SU-DHL-6 (cell line): ENCODE measurements at regions not wholly inside any gene's neighbourhood (a gene's known extent, or its start where the extent isn't known, plus 50 kb on each side); places are given as distances from the start of the nearest gene placed in this dataset.

Source experiments
- EZH2phosphoT487 ChIP-seq: fragments of 200-600 bp; sonication (generic), shearing (Covaris generic); conservative IDR thresholded peaks from 2 replicates; pipeline ENCODE4 v1.6.1; 2018; ENCODE audit warnings: mild to moderate bottlenecking, antibody characterized with exemption, low read length, moderate library complexity, mixed read lengths
- TF ChIP-seq, protein P1 (sequence below): fragments of 200-600 bp; sonication (generic); IDR thresholded peaks from one replicate; pipeline ENCODE4 v1.5.1; 2017; ENCODE audit warnings: antibody characterized with exemption, mild to moderate bottlenecking, low read length, moderate library complexity; ENCODE audit not compliant: insufficient read depth, poor library complexity, severe bottlenecking

DNA sequence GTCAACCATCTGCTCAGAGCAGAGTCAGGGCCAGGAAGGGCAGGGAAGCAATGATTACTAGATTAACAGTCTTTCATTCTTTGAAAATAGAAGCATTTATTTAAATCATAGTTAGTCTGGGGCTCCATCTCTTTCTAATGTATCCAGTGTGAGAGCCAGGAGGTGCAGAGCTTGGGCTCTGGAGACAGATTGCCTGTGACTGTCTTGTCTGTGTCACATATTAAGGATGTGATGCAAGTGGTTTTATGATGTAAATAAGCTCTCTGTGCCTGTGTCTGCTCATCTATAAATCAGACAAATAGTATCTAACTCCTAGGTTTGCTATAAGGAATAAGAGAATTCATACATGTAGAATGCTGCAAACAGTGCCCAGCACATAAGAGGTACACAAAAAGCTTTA is 104.9 kb upstream of the TANK start:
- TF ChIP-seq, protein P1, sequence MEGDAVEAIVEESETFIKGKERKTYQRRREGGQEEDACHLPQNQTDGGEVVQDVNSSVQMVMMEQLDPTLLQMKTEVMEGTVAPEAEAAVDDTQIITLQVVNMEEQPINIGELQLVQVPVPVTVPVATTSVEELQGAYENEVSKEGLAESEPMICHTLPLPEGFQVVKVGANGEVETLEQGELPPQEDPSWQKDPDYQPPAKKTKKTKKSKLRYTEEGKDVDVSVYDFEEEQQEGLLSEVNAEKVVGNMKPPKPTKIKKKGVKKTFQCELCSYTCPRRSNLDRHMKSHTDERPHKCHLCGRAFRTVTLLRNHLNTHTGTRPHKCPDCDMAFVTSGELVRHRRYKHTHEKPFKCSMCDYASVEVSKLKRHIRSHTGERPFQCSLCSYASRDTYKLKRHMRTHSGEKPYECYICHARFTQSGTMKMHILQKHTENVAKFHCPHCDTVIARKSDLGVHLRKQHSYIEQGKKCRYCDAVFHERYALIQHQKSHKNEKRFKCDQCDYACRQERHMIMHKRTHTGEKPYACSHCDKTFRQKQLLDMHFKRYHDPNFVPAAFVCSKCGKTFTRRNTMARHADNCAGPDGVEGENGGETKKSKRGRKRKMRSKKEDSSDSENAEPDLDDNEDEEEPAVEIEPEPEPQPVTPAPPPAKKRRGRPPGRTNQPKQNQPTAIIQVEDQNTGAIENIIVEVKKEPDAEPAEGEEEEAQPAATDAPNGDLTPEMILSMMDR = no peak
- no peak for TF ChIP-seq EZH2phosphoT487
